NCI-H2029 treated with DMSO at 0.1 percent for 48 hours (cell line): ENCODE measurements at regions not wholly inside any gene's neighbourhood (a gene's known extent, or its start where the extent isn't known, plus 50 kb on each side); places are given as distances from the start of the nearest gene placed in this dataset.

Source experiments
- DNase-seq: peaks from one replicate; lab custom pipeline; 2025; lab: John Stamatoyannopoulos, UW

DNA sequence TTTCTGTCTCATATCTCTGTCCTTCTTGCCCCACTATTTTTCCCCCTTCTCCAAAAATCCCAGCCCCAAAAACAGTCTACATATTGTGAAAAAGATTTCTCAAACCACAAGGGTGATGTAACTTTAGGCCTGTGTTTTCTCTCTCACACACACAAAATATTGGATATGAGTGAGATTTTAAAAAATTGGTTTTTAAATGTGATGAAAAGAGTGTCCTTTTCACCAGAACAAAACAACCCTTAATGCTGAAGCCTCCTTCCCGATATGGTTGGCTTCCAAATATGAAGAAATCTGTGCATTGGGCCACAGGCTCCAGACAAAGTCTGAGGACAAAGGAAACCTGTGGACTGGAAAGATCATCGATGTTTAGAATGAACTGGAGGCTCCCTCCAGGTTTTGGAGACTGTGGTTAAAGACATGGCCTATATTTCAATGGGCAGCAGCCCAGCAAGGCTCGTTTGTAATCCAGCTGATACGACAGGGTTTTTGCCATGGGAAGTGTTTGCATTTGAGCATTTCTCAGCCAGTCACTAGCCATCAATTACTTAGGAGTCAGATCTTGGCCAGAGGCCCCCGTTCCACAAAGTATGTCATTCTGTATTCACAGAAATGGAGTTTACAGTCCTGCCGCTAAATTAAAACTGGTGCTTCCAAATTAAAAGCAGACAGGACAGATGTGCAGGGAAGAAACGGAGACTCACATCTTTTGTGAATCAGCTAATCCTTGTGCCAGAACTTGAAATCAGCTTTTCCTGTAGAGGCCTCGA, 546.3 kb downstream of the EBF1 start:
- no peak for DNase-seq

DNA sequence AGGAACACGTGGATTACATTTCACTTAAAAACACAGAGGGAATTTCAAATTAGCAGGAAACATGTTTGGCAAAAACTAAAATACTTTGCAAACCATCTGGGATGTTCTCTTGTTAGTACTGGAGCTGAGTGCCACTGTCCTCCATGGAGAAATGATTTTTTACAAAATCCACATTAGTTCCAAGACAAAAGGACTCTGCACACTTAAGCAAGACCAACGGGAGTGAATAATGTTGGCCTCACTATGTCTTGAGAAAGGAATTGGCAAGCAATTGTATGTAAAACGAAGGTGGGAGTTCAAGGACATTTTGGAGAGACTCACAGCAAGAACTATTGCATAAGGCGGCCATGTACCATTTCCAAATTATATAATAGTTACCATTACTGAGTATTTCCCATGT, 547.5 kb downstream of the EBF1 start:
- no peak for DNase-seq

DNA sequence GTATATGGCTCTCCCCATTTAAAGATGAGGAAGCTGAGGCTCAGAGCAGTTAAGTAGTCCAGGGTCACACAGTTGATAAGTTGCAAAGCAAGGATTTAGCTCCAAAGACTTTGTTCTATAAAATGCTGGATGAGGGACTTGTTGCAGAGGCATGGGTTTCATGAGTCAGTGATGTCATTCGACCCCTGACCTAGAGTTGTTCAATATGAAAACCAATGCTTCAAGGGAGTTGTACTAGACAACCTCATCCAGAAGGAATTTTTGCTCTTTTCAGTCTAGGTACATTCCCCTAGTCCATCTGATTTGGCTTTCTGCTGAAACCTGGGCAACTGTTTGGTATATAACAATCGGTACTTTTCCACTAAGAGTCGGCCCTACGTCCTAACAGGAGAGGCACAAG, 550.4 kb downstream of the EBF1 start:
- DNase-seq, result no peak

DNA sequence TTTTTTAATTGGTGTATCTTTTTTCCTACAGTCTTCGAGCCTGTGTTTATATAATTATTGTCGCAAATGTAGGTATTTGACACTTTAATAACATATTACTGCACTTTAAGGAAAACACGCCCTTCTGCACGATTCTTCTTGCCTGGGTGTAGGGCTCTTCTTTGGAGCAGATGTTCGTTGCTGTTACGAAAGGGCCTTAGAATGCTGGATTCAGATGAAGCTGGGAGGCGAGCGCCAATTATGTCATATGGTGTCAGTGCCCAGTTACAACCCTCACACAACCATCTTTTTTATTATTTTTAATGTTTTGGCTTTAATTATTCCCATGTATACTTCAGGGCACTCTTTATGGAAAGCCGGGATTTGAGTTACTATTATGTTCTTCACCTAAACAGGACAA, 553.0 kb downstream of the EBF1 start:
- DNase-seq, result no peak

DNA sequence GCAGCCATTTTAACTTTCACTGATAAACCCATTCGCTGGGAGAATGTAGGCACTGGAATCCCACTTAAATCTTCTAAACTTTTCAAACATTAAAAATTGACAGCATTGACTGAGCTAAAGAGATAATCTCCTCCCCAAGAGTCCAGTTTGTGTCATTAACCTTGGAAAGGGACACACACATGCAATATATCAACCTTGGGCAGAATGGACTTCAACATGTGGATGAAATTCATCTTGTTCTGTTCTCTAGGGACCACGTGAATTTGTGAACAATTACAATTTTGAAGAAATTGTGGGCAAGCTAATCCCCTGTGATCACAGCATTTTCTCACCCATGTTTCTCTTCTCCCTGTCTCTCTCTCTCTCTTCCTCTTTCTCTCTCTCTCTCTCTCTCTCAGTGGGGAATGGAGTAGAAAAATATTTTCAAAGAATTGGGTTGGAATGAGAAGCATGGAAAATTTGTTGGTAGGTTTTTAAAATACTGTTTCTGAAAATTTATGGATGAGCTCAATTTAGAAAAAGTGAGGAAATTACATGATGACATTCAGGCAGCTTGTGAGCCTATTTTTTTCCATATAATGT, 553.7 kb downstream of the EBF1 start:
- DNase-seq, result no peak

DNA sequence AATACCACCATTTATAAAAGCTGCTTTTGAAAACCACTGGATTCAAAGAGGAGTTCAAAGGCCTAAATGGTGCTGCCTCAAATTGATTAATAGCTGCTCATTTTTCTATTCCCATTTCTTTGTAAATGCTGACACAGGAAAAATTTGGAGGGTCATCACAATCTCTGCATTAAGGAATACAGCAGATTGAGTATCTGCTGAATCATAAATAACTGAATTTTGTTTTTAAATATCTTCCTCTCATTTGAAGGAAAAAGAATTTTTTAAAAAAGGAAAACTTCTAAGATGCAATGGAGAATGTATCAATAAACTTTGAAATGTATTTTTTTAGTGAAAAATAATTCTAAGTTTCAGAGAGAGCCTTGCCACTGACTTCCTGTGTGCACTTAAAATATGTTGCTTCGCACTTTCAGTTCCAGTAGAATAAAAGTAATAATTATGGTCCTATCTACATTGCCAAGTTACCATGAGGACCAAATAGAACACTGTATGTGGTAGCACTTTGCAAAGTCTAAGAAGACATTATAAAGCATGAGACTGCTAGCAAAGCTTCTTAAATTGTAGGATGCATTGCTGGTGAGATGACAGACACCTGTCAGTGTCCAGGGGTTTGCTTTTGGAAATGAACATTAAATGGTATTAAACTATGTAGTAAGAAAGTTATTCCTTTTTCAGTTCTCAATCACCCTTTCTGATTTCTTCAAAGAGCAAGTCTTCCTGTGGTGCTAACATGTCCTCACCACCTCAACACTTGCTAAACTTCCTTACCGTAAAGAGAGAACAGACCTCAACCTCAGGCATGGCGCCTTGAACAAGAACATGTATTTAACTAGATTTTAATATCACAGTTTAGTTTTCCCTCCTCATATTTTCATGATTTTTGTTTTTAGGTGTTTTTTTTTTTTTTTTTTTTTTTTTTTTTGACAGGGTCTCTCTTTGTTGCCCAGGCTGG, 555.1 kb downstream of the EBF1 start:
- no peak for DNase-seq

DNA sequence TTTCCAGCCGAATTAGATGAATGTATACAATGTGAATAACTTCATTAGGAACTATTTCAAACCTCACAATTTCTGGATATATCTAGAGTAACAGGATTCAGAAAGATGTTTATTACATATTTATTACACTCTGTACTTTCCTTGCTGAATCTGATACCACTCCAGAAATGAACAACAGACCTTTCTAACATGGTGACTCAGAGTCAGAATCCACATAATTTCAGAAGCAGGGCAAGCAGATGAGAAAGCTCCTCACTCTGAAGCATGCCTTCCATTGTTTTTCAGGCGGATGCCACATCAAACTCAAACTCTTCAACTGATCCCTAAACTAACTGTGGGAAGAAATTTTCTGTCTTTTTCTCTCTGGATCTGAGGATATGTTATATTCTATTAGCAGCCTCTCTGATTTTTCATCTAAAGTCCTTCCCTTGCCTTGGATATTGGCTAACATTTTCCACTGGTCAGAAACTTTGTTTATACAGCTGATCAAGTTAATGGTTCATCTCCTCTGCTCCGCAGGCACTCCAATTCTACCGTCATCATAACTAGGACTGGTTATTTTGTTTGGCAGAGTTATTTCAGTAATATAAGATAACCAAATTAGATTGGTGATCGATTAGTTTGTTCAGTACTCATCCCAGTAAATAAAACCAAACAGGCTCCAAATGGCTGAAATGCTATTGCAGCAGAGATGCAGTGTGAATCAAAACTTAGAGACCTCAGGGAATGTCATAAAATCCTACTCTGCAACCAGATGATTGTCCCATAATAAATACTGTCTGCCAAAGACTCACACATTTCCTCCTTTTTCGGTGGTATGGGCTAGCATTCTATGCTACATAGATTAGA, 556.0 kb downstream of the EBF1 start:
- no peak for DNase-seq

DNA sequence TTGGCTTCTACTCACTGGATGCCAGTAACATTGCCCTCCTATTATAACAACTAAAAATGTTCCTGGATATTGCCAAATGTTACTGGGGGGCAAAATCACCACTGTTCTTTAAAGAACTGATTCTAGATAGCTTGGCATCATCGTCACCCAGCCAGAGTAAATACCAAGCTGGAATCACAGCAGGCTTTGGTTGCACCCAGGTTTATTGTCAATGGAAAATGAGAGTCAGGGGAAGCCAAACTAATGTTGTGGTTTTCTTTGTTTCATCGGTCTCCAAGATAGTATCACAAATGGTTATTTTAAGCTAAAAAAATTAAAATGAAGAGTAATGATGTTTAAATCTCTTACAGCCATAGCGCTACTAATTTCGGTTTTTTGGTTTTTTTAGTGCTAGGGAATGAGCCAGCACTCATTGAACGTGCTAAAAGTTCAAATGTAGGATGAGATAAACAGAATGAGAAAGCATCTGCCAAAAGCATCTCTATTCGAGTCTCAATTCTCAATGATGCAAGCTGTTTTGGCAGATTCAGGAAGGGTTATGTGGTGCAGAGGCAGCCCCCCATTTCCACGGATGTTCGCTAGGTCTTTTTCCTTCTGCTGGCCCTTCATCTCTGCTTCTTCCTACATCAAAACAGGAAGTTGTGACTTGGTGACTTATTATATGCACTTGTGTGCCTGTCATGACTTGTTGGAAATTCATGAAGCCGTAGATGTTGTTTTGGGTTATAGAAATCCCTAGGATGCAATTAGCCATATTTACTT, 558.0 kb downstream of the EBF1 start:
- DNase-seq, result no peak

DNA sequence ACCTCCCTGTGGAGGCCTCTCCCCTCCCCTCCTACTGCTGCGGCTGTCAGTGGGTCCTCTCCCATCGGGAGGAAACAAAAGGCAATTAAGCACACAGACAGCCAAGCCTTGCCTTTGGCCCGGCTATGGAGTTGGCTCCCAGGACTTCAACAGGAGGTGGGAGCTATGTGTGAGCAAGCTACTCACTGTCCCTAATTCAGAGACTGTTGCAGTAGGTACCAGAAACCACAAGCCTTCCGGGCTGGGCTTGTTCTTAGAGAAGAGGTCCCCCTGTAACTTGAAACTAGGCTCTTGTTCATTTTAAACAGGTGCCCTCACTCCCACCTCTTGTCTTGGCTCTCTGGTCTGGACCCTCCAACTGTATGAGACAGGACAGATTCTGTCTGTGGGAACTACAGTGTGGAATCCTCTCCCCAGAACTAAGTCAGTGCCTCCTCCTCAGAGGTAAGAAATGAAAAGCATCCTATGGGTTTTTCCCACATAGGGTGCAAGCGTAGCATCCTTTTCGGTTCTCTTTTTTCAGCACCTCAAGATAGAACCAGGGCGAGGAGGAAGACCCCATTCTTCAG, 561.1 kb downstream of the EBF1 start:
- no peak for DNase-seq

DNA sequence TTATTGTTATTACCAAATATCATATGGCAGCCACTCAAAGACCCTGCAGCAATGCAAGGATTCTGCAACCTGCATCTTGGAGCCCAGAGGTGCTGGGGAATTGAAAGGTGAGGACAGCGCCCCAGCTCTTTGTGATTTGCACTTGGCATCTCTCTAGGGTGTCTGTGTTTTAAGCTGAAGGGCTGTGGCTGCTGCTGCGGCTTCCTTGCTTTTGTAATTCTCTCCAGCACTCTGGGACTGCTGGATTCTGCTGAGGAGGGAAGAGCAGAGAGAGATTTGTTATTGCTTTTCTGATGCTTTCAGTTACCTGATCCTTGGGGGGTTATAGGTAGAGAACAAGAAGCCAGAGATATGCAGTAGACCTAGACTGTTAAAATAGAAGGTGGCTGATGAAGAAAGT, 562.4 kb downstream of the EBF1 start:
- no peak for DNase-seq

DNA sequence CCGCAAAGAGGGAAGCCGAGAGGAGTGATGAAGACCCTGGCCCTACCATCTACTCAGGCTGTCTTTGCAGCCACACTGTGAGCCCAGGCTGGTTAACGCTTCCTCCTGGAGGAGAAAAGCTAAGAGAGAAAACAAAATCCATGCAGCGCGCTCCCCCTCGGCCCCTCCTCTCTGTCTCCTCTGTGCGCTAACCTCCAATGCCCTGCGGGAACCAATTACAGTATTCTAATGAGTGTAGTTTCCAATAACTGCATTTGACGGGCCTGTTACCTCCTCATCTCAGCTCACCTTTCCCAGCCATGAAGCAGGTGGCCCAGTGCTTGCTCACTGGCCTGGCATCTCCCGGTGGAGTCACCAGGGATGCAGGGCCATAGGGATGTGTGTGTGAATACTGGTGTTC, 565.5 kb downstream of the EBF1 start:
- no peak for DNase-seq

DNA sequence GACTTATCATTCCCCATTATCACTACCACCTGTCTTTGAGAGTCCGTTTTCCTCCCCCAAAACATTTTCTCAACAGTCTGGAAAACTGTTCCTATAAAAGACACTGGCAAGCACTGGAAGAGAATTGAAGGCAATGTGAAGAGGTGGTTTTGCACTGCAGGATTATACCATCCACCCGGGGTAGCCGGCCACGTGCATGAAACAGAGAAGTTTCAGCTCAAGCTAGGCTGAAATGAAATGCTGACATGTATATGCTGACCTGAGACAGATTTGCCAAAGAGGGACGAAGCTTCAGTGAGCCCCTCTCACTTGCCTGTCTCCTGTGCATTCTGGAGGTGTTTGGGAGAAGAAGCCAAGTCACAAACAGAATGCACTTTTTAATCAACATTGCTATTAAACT, 567.0 kb downstream of the EBF1 start:
- DNase-seq, result no peak

DNA sequence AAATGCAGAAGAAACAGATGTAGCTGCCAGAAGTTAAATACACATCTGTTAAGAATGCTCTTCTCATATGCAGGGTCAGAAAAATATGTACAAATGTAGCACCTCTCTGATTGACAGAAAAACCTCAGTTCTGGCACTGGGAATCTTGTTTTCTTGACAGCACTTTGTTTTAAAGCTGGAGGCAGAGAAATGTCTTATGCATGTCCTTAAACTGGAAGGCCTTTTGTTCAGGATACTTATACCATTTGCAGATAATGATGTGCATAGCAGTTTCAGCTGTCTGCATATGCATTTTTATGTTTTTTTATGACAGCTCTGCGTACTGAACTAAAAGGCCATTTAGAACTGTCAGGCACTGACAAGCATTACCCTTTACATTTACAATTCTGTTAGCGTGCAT, 567.9 kb downstream of the EBF1 start:
- no peak for DNase-seq

DNA sequence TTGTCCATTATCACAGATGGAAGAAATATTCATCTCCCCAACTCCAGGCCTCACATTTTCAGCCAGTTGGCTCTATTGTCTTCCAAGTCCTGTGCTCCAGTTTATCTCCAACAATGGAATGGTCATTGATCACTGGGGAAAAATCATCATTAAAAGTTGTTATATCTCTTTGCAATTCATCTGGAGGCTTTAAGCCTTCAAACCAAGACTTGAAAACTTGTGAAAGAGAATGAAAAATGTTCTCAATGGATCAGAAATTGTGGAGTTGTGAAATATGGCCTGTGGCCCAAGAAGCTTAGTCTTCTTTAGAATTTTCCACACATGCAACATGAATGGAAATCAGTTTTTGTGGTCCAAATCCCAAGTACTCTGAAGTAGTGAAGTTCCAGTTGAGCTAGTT, 569.6 kb downstream of the EBF1 start:
- DNase-seq, result no peak

DNA sequence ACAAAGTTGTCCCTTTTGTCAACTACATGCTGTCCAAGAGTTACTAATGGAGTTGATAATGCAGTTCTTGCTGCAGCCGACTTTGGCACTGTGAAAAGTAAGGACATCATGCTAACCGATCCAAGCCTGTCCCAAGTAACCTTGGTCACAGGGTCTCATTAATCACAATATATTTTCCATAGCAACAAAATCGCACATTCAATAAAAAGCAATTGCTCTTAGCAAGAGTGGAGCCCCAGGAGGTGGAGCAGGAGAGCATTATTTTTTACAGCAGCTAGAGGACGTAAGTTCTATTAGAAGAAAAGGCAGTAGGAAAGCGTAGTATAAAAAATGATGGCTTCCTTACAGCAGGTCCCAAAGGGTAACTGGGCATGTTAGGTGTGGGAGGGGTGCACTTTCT, 570.3 kb downstream of the EBF1 start:
- no peak for DNase-seq

DNA sequence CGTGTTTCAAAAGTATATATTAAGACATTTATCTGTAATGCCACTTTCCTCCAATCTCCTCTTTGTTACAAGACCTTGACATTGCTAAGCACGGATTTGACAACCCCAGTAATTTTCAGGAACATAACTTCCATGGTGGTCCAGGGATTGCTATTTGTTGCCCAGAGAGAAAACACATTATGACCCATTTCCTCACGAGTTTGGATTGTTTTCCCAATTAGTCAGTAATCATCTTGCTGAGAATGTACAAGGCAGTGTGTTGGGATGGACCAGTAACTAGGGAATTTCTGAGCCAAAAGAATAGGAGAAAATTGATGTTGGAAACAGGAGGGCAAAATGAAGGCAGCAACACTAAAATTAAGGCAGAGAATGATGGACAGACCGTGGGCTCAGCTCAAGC, 574.1 kb downstream of the EBF1 start:
- no peak for DNase-seq

DNA sequence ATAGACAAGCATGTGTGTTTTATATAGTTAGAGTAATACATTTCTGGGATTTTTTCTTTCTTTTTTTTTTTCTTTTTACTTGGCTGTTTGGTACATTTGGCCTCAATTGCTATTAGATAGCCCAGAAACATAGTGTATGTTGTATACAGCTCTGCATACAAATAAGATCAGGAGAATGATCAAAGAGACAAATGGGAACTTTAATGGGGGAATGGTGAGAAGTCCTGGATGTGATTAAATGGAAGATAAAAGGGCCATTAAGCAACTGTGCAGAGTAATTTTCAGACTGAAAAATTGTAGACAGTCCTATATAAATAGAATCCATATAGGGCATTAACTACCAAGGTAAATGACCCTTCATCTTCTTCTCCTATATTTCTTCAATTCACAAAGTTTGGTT, 575.6 kb downstream of the EBF1 start:
- DNase-seq, result no peak

DNA sequence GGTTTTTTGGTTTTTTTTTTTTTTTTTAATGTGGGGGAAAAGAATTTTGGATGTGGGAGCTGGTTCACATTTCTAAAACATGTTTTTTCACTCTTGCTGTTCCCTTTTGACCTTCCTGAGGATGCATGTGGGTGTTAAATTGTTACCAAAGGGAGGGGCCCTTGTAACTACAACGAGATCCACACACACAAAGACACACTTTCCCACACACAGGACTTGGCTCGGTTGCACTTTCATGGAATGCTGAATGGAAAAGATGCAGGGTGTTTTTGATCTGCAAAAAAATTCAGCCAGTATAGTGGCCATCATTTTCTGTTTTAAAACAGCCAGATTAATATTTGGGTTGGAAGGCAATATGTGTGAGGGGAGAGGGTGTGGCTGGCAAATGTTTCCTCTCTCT, 576.9 kb downstream of the EBF1 start:
- no peak for DNase-seq

DNA sequence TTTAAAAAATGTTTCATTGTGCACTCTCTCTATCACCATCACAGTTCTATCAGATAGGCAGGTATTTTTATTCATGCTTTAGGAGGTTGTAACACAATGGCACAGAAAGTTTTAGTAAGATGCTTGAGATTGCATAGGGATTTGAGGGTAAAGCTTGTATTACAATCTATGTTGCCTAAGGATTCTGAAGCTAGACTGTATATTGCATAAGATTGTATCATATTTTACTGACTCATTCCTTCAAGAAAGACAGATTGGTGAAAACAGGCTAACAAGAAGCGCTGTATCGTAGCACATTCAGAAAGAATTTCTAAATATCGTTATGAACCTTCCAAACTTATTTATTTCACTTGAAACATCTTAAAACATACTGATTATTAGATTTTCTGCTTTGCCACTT, 577.7 kb downstream of the EBF1 start:
- DNase-seq, result no peak

DNA sequence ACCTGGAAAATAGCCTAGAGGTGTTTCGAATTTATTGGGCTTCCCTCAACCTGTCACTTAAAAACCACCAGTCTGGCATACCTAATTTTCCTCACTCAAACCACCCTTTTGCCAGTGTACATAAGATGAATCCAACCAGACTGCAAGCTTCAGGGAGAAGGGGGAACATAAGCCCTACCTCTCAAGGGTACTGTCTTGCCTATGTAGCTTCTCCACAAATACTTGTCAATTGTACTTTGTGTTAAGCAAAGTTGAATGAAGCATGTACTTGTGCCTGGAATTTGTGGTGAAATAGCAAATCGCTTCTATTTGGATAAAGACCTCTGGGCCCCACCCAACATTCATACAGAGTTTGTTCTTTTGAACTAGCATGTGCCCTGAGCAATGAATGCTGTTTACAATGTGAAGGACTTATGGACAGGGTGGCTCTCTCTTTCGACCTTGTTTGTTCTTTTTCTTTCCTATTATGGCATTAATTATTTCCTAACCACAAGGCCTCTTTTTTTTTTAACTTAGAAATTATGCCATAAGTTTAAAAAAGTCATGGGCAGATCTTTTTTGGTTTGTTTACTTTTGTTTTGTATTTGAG, 580.2 kb downstream of the EBF1 start:
- DNase-seq, result no peak

DNA sequence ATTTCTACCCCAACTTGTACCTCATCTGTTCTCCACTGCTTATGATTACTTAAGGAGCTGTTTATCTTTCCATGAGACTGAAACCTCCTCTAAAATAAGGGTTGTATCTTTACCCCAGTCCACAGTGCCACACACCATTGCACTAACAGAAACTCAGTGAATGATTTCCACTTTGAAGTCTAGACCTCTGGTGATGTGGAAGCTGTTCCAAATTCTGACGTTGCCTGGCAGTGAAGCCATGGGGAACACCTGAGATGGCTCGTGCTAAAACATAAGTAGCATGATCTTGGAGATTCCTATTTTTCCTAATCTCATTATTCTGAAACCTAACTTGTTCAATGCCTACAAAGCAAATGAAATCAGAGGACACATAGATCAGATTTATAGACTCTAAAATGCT, 583.2 kb downstream of the EBF1 start:
- DNase-seq, result no peak
